Thoracic aorta (tissue), 2 donors: ENCODE measurements at regions not wholly inside any gene's neighbourhood (a gene's known extent, or its start where the extent isn't known, plus 50 kb on each side); places are given as distances from the start of the nearest gene placed in this dataset.

Experiments
- ATAC-seq: fragments of 150-250 bp; one replicate; pipeline ENCODE4 v1.8.0; 2017; ENCODE audit warnings: low read depth; ENCODE audit not compliant: insufficient number of reproducible peaks, low FRiP score
- DNase-seq: peaks from one replicate; pipeline ENCODE4 v3.0.0-alpha.2; 2020; ENCODE audit warnings: low spot score
- H3K27ac ChIP-seq, 2 donors: fragments of 200-600 bp; sonication (generic); 1 replicate in 1 of 2; 2 replicates in 1 of 2; pipeline ENCODE4 v1.5.1; 2016; ENCODE audit warnings: mild to moderate bottlenecking in 2 of 2, moderate library complexity in 2 of 2
- H3K27me3 ChIP-seq: fragments of 200-600 bp; sonication (generic); replicated peaks from 2 replicates; pipeline ENCODE4 v1.6.0; 2016; ENCODE audit warnings: mild to moderate bottlenecking; ENCODE audit not compliant: insufficient read depth
- H3K36me3 ChIP-seq: fragments of 200-600 bp; sonication (generic); one replicate; pipeline ENCODE4 v1.5.1; 2016
- H3K4me1 ChIP-seq, 2 donors: fragments of 200-600 bp; sonication (generic); 1 replicate in 1 of 2; 2 replicates in 1 of 2; pipeline versions ENCODE4 v1.5.1 to v1.6.0; 2016; ENCODE audit warnings: low read depth in 2 of 2, mild to moderate bottlenecking in 1 of 2; ENCODE audit not compliant: control insufficient read depth in 1 of 2
- H3K4me3 ChIP-seq: fragments of 200-600 bp; sonication (generic); 2 replicates; pipeline ENCODE4 v1.5.1; 2016; ENCODE audit warnings: mild to moderate bottlenecking
- H3K9me3 ChIP-seq: fragments of 200-600 bp; sonication (generic); 2 replicates; pipeline ENCODE4 v1.5.1; 2016
- TF ChIP-seq, protein P1 (sequence below): fragments of 200-600 bp; sonication (generic); IDR thresholded peaks from one replicate; pipeline ENCODE4 v1.5.1; 2019; ENCODE audit warnings: antibody characterized with exemption

DNA sequence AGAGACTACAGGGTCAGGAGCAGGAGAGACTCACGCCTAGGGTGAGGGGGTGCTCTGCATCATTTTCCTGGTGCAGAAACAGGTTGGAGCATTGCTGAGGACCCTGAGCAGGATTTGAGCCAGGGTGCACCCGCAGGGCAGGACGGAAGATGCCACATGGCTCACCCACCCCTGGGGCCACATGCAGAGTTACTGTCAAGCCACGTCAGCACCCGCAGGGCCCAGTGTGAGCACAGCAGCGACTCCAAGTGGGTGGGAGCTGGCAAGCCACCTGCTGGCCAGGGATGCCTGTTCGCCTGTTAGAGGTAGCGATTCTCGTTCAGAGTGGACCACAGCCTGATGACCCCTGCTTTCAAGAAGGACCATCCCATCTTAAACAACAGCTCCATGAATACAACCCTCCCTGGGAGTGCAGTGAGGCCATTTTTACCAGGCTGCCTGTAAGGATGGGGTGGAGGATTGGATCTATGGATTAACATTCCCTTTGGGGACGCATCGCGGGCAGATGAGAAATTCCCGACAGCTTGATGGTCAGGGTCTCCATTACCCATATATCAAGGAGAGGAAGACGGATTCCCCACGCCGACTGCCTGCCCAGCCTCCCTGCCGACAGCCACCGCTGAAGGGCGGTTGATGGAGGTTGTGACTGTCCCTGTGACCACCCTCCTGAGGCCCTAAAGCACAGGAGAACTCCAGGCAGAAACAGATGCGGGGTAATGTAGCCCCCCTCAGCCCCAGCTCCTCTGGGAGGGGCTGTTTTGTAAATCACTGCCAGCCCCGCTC lies 101.1 kb upstream of the RET start:
- Histone ChIP-seq H3K4me1 (no peaks in the 10 kb centered on the region), H3K27me3 (no peaks in the 10 kb centered on the region), H3K4me3 (no peak overlapping the region), H3K9me3 (no peaks in the 10 kb centered on the region), H3K36me3 (no peaks in the 10 kb centered on the region), H3K27ac (no peak overlapping the region)
- ATAC-seq (no peak), DNase-seq (no peak)
- TF ChIP-seq, protein P1, sequence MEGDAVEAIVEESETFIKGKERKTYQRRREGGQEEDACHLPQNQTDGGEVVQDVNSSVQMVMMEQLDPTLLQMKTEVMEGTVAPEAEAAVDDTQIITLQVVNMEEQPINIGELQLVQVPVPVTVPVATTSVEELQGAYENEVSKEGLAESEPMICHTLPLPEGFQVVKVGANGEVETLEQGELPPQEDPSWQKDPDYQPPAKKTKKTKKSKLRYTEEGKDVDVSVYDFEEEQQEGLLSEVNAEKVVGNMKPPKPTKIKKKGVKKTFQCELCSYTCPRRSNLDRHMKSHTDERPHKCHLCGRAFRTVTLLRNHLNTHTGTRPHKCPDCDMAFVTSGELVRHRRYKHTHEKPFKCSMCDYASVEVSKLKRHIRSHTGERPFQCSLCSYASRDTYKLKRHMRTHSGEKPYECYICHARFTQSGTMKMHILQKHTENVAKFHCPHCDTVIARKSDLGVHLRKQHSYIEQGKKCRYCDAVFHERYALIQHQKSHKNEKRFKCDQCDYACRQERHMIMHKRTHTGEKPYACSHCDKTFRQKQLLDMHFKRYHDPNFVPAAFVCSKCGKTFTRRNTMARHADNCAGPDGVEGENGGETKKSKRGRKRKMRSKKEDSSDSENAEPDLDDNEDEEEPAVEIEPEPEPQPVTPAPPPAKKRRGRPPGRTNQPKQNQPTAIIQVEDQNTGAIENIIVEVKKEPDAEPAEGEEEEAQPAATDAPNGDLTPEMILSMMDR = no peak

DNA sequence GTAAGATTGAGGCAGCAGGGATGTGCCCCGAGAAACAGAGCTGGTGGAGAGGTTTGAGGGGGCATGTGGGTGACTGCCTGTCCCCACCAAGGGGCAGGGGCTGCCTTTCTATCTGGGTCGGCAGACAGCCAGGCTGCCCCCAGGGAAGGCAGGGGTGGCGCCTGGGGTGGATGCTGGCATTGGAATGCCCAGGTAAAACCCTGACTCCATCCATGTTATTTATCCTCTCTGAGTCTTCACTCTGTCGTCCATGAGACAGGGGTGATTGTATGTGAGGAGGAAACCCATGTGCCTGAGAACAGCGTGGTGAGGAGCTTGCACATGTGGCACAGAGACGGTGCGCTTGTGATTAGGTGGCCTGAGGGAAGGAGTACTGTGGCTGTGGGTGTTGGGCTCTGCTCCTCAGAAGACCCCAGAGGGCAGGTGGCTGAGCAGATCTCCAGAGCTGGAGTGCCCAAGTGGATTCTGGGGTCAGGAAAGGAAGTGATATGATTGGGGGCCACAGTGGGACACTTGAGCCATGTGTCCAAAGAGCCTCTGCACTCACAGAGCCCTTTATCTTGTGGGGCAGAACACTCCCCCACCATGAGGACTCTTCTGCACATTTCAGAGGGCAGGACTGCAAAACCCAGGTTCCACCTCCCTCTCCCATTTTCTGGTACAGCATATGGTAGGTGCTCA lies 100.4 kb upstream of the RET start:
- no peaks in the 10 kb centered on the region for H3K36me3 ChIP-seq
- H3K27ac ChIP-seq = no peak overlapping the region
- H3K27me3 ChIP-seq = no peaks in the 10 kb centered on the region
- TF ChIP-seq, protein P1 = no peak
- no peak for DNase-seq
- no peak overlapping the region for H3K4me3 ChIP-seq
- no peaks in the 10 kb centered on the region for H3K4me1 ChIP-seq
- ATAC-seq = no peak
- H3K9me3 ChIP-seq = no peaks in the 10 kb centered on the region

GRCh38 chr10:42977032-42977416 lies 99.8 kb upstream of the RET start:
- Histone ChIP-seq H3K4me1 (no peaks in the 10 kb centered on the region), H3K36me3 (no peaks in the 10 kb centered on the region), H3K9me3 (no peaks in the 10 kb centered on the region), H3K27me3 (no peaks in the 10 kb centered on the region), H3K4me3 (no peak overlapping the region), H3K27ac (no peak overlapping the region)
- ATAC-seq (no peak), DNase-seq (no peak)
- TF ChIP-seq, protein P1 = no peak

DNA sequence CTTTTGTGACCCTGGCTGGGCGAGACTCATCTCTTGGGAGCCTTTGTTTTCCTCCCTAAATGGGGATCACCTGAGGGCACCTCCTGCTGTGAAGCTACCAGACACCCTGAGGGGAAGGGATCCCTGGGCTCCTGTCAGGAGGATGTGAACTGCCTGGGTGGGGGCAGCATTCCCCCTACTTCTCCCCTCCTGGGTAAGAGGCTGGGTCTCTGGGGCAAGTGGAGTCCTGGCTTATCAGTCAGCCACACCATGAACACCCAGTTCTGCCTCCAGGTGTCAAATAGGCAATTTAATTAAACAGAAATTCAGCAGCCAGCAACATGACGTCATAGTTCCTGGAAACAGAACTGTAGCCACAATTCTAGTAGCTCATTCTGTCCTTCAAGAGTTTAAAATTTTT lies 97.7 kb upstream of the RET start:
- H3K36me3 ChIP-seq = no peaks in the 10 kb centered on the region
- TF ChIP-seq, protein P1 = no peak
- no peaks in the 10 kb centered on the region for H3K27me3 ChIP-seq
- no peak for ATAC-seq
- no peaks in the 10 kb centered on the region for H3K4me1 ChIP-seq
- no peak overlapping the region for H3K4me3 ChIP-seq
- H3K9me3 ChIP-seq = no peaks in the 10 kb centered on the region
- H3K27ac ChIP-seq = no peak overlapping the region
- DNase-seq = no peak

GRCh38 chr10:42979721-42980467 lies 97.0 kb upstream of the RET start:
- H3K9me3 ChIP-seq = no peaks in the 10 kb centered on the region
- H3K4me3 ChIP-seq = no peak overlapping the region
- DNase-seq (no peak), ATAC-seq (no peak)
- no peak overlapping the region for H3K27ac ChIP-seq
- TF ChIP-seq, protein P1 = no peak
- no peaks in the 10 kb centered on the region for H3K4me1 ChIP-seq
- H3K36me3 ChIP-seq = no peaks in the 10 kb centered on the region
- no peaks in the 10 kb centered on the region for H3K27me3 ChIP-seq
